ENCODE measurements at regions not wholly inside any gene's neighbourhood (a gene's known extent, or its start where the extent isn't known, plus 50 kb on each side); places are given as distances from the start of the nearest gene placed in this dataset.
A peak's percentile ranks its signal among the peaks of the same experiment; 100 is the strongest.

DNA sequence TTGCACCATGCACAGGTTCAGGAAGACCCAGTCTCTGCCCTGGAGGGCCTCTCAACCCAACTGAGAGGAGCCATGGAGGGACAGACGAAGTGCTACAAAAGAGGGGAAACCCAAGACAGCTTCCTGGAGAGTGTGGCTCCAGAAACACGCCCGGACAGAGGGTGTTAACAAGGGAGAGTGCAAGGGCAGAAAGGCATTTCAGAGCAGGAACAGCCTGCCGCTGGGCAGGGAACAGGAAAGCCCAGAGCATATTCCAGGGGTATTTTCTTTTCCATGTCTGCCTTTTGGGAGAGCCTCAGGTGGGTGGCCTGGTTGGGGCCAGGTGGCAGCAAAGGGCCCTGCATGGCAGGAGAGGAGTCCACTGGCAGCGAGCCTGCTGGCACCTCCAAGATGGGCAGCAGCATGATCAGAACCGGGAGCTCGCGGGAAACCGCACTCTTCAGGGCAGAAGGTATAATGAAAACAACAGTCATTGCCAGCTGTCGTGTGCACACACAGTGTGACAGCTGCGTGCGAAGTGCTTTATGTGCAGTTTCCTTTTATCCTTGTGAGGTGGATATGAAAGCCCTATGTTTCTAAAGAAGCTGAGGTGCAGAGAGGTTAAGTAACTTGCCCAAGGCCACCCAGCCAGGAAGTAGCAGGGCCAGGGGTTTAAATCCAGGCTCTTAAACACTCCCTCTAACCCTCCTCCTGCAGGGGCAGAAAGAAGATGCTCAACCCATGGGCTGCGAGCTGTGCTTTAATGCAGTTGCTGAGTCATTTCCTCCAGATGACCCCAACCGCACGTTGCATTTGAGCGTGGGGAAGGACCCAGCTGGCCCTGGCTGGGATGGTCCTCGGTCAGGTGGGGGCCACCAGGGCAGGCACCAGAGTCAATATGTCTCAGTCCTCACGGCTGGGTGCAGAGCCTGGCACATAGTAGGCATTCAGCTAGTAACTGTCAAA is 128.6 kb downstream of the OAT start:
- ChIA-PET CTCF (interaction anchor here (1.3 kb wide), 1 partner anchor 99 kb away, joined by 3 read pairs; no protein-coding TSS in a partner anchor), POLR2A (no interaction called here)
- Histone ChIP-seq H3K9me3 (no peaks in the 10 kb centered on the region), H3K27me3 (replicated peaks; ENCODE audit: control insufficient read depth, insufficient read depth, low read length) (no peaks in the 10 kb centered on the region; the same call in 1 of the 2 replicates), H3K4me3 (ENCODE audit: low read depth, low read length) (no peak overlapping the region), H3K4me1 (no peaks in the 10 kb centered on the region), H3K36me3 (ENCODE audit: control insufficient read depth, insufficient read depth, low read length) (no peaks in the 10 kb centered on the region)
- BruUV-seq (replicated peaks) = no TSS peak
- DNase-seq = peak in 1 of 2 experiments; percentile 9
- H3K4me3 Mint-ChIP-seq (ENCODE audit: unreplicated experiment) = no peak overlapping the region
- no peaks in the 10 kb centered on the region for H3K9me3 Mint-ChIP-seq (ENCODE audit: unreplicated experiment)
- TF ChIP-seq CTCF (IDR thresholded peaks at IDR 0.05; ENCODE audit: insufficient read depth in 1 of 2, low read depth in 1 of 2, low read length in 1 of 2, severe bottlenecking in 1 of 2, unreplicated experiment in 1 of 2) = no peak
- no peaks in the 10 kb centered on the region for H3K36me3 Mint-ChIP-seq (ENCODE audit: insufficient read depth, unreplicated experiment)
- no peaks in the 10 kb centered on the region for H3K4me1 Mint-ChIP-seq (ENCODE audit: low read depth, unreplicated experiment)
- intact Hi-C loops (cut with micrococcal nuclease; ENCODE audit: unreplicated experiment) = no loop called here
- no peak overlapping the region for H3K27ac Mint-ChIP-seq (ENCODE audit: unreplicated experiment)
- H3K27me3 Mint-ChIP-seq (ENCODE audit: insufficient read depth, unreplicated experiment) = peaks cover 3% of the 10 kb centered on the region

DNA sequence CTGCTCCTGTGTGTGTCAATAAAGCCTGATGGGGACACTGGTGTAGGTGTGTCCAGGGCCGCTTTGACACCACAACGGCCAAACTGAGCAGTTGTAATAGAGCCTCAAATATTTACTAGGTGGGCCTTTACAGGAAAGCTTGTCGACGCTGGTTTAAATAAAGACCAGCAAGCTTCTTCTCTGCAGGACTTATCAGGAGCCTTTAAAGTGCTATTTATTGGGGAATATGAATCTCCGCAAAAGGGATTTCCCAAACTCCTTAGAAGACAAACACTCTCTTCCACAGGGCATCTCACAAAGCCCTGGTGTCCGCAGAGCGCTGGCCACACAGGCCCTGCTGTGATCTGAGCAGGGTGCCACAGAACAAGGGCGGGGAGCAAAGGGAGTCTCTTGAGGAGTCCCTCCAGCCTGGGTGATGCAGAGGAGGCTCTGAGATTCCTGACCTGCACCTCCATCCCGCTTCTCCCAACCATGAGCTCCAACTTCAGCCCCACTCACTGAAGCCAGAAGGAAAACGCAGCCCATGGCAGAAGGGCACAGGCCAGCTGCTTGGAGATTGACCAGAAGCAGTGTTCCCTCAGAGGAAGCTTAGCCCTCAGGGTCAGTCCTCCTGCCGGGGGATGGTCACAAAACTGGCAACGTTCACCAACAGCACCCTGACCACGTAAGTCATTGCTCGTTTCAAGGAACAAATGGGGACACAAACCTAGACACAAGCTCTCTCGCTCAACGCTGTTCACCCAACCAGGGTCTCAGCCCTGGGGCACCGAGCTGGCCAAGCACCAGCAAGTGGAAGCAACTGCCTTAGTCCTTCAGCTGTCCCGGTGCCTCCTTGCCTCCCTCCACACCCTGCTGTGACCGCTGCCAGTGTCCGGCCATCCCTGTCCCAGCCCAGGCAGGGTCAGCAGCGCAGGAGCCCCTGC is 129.5 kb downstream of the OAT start:
- no peak for TF ChIP-seq CTCF (IDR thresholded peaks at IDR 0.05; ENCODE audit: insufficient read depth in 1 of 2, low read depth in 1 of 2, low read length in 1 of 2, severe bottlenecking in 1 of 2, unreplicated experiment in 1 of 2)
- Mint-ChIP-seq H3K36me3 (ENCODE audit: insufficient read depth, unreplicated experiment) (no peaks in the 10 kb centered on the region), H3K4me1 (ENCODE audit: low read depth, unreplicated experiment) (no peaks in the 10 kb centered on the region), H3K9me3 (ENCODE audit: unreplicated experiment) (no peaks in the 10 kb centered on the region), H3K27ac (ENCODE audit: unreplicated experiment) (no peak overlapping the region), H3K27me3 (ENCODE audit: insufficient read depth, unreplicated experiment) (peaks cover 6% of the 10 kb centered on the region), H3K4me3 (ENCODE audit: unreplicated experiment) (no peak overlapping the region)
- intact Hi-C loops (cut with micrococcal nuclease; ENCODE audit: unreplicated experiment) = no loop called here
- Histone ChIP-seq H3K36me3 (ENCODE audit: control insufficient read depth, insufficient read depth, low read length) (no peaks in the 10 kb centered on the region), H3K27me3 (replicated peaks; ENCODE audit: control insufficient read depth, insufficient read depth, low read length) (no peaks in the 10 kb centered on the region; the same call in 1 of the 2 replicates), H3K9me3 (no peaks in the 10 kb centered on the region), H3K4me3 (ENCODE audit: low read depth, low read length) (no peak overlapping the region), H3K4me1 (no peaks in the 10 kb centered on the region)
- DNase-seq = peak in 1 of 2 experiments; percentile 20
- ChIA-PET POLR2A (no interaction called here), CTCF (interaction anchor here (0.6 kb wide), 1 partner anchor 42 kb away, joined by 13 read pairs; no protein-coding TSS in a partner anchor)
- no TSS peak for BruUV-seq (replicated peaks)

- no peaks in the 10 kb centered on the region for H3K9me3 ChIP-seq
- H3K4me1 Mint-ChIP-seq (ENCODE audit: low read depth, unreplicated experiment) = no peaks in the 10 kb centered on the region
- BruUV-seq (replicated peaks) = no TSS peak
Measured at GRCh38 chr10:124288486-124288885, 130.2 kb downstream of the OAT start.

More at GRCh38 chr10:124288486-124288885, 130.2 kb downstream of the OAT start:
- DNase-seq = no peak
- Mint-ChIP-seq H3K36me3 (ENCODE audit: insufficient read depth, unreplicated experiment) (no peaks in the 10 kb centered on the region), H3K27ac (ENCODE audit: unreplicated experiment) (no peak overlapping the region), H3K9me3 (ENCODE audit: unreplicated experiment) (no peaks in the 10 kb centered on the region), H3K4me3 (ENCODE audit: unreplicated experiment) (no peak overlapping the region), H3K27me3 (ENCODE audit: insufficient read depth, unreplicated experiment) (peaks cover 6% of the 10 kb centered on the region)
- Histone ChIP-seq H3K27me3 (replicated peaks; ENCODE audit: control insufficient read depth, insufficient read depth, low read length) (no peaks in the 10 kb centered on the region; the same call in 1 of the 2 replicates), H3K4me1 (no peaks in the 10 kb centered on the region), H3K36me3 (ENCODE audit: control insufficient read depth, insufficient read depth, low read length) (no peaks in the 10 kb centered on the region), H3K4me3 (ENCODE audit: low read depth, low read length) (no peak overlapping the region)
- no peak for TF ChIP-seq CTCF (IDR thresholded peaks at IDR 0.05; ENCODE audit: insufficient read depth in 1 of 2, low read depth in 1 of 2, low read length in 1 of 2, severe bottlenecking in 1 of 2, unreplicated experiment in 1 of 2)
- CTCF ChIA-PET = interaction anchor here (0.6 kb wide), 1 partner anchor 41 kb away, joined by 13 read pairs; no protein-coding TSS in a partner anchor
- POLR2A ChIA-PET = no interaction called here
- intact Hi-C loops (cut with micrococcal nuclease; ENCODE audit: unreplicated experiment) = no loop called here
